ENCODE measurements at regions not wholly inside any gene's neighbourhood (a gene's known extent, or its start where the extent isn't known, plus 50 kb on each side); places are given as distances from the start of the nearest gene placed in this dataset.

- DNase-seq = no peak
Observed at GRCh38 chr21:20302084-20302483, 696.1 kb upstream of the NCAM2 start.

- no peak for DNase-seq
Observed at GRCh38 chr21:20306836-20307235, 691.4 kb upstream of the NCAM2 start.

- no peak for DNase-seq
Observed at GRCh38 chr21:20308586-20309315, 689.5 kb upstream of the NCAM2 start.

- no peak for DNase-seq
Observed at GRCh38 chr21:20311234-20311787, 686.9 kb upstream of the NCAM2 start.

GRCh38 chr21:20313013-20313412, 685.2 kb upstream of the NCAM2 start:
- no peak for DNase-seq

GRCh38 chr21:20315042-20315441, 683.2 kb upstream of the NCAM2 start:
- DNase-seq = no peak

- no peak for DNase-seq
Observed at GRCh38 chr21:20329636-20330035, 668.6 kb upstream of the NCAM2 start.

GRCh38 chr21:20330652-20331051, 667.6 kb upstream of the NCAM2 start:
- no peak for DNase-seq

- no peak for DNase-seq
Observed at GRCh38 chr21:20334585-20334984, 663.6 kb upstream of the NCAM2 start.

- DNase-seq = no peak
Observed at GRCh38 chr21:20341431-20341830, 656.8 kb upstream of the NCAM2 start.

GRCh38 chr21:20343186-20343585, 655.0 kb upstream of the NCAM2 start:
- DNase-seq = no peak

GRCh38 chr21:20351138-20351537, 647.1 kb upstream of the NCAM2 start:
- no peak for DNase-seq

GRCh38 chr21:20353351-20353750, 644.9 kb upstream of the NCAM2 start:
- no peak for DNase-seq

GRCh38 chr21:20373031-20373430, 625.2 kb upstream of the NCAM2 start:
- DNase-seq = no peak

- DNase-seq = no peak
Observed at GRCh38 chr21:20377250-20377649, 621.0 kb upstream of the NCAM2 start.

- no peak for DNase-seq
Observed at GRCh38 chr21:20388400-20388799, 609.8 kb upstream of the NCAM2 start.

GRCh38 chr21:20396798-20397197, 601.4 kb upstream of the NCAM2 start:
- DNase-seq = no peak

GRCh38 chr21:20404915-20405314, 593.3 kb upstream of the NCAM2 start:
- no peak for DNase-seq

- no peak for DNase-seq
Observed at GRCh38 chr21:20418353-20418752, 579.9 kb upstream of the NCAM2 start.

- DNase-seq = no peak
Observed at GRCh38 chr21:20419772-20420171, 578.4 kb upstream of the NCAM2 start.

- DNase-seq = no peak
Observed at GRCh38 chr21:20424943-20425342, 573.3 kb upstream of the NCAM2 start.

- no peak for DNase-seq
Observed at GRCh38 chr21:20425856-20426255, 572.4 kb upstream of the NCAM2 start.

- DNase-seq = no peak
Observed at GRCh38 chr21:20440338-20440737, 557.9 kb upstream of the NCAM2 start.

GRCh38 chr21:20443558-20444155, 554.6 kb upstream of the NCAM2 start:
- no peak for DNase-seq

GRCh38 chr21:20445971-20446370, 552.2 kb upstream of the NCAM2 start:
- no peak for DNase-seq
